Ascending aorta (tissue), 2 donors: ENCODE measurements at regions not wholly inside any gene's neighbourhood (a gene's known extent, or its start where the extent isn't known, plus 50 kb on each side); places are given as distances from the start of the nearest gene placed in this dataset.

Experiments used
- DNase-seq, 2 donors: peaks; one replicate each; pipeline ENCODE4 v3.0.0-alpha.2; 2019; ENCODE audit warnings: low spot score in 2 of 2
- H3K27ac ChIP-seq, 2 donors: fragments of 200-600 bp; sonication (generic); one replicate each; pipeline ENCODE4 v1.5.1; 2016 to 2017; ENCODE audit warnings: mild to moderate bottlenecking in 1 of 2
- H3K27me3 ChIP-seq: fragments of 200-600 bp; sonication (generic); one replicate; pipeline ENCODE4 v1.5.1; 2017
- H3K36me3 ChIP-seq, 2 donors: fragments of 200-600 bp; sonication (generic); one replicate each; pipeline ENCODE4 v1.5.1; 2016
- H3K4me1 ChIP-seq, 2 donors: fragments of 200-600 bp; sonication (generic); one replicate each; pipeline ENCODE4 v1.5.1; 2016 to 2017; ENCODE audit warnings: mild to moderate bottlenecking in 1 of 2
- H3K4me3 ChIP-seq, 2 donors: fragments of 200-600 bp; sonication (generic); one replicate each; pipeline ENCODE4 v1.5.1; 2016 to 2017; ENCODE audit warnings: mild to moderate bottlenecking in 1 of 2
- H3K9me3 ChIP-seq, 2 donors: fragments of 200-600 bp; sonication (generic); one replicate each; pipeline ENCODE4 v1.5.1; 2016
- CTCF ChIP-seq, 3 experiments: fragments of 200-600 bp in 2 of 3; fragments of 450-650 bp in 1 of 3; sonication (generic) in 2 of 3; IDR thresholded peaks; one replicate each; pipeline ENCODE4 v1.5.1; 2016 to 2019; ENCODE audit warnings: antibody characterized with exemption in 3 of 3, mild to moderate bottlenecking in 1 of 3, moderate library complexity in 1 of 3
- intact Hi-C: fragments of 100-400 bp; cut with DNase I; formaldehyde crosslinking; loops from one replicate; pipeline ENCODE4 v1.15.1; 2023

- H3K9me3 ChIP-seq: no peaks in the 10 kb centered on the region
- H3K27ac ChIP-seq: no peak overlapping the region
- no peaks in the 10 kb centered on the region for H3K36me3 ChIP-seq
- H3K4me1 ChIP-seq: no peaks in the 10 kb centered on the region
- DNase-seq: no peak
- intact Hi-C loops: no loop called here
- TF ChIP-seq CTCF (IDR thresholded peaks at IDR 0.05): no peak
- no peaks in the 10 kb centered on the region for H3K27me3 ChIP-seq
- no peak overlapping the region for H3K4me3 ChIP-seq
Observed at GRCh38 chr3:22935040-22935439, 268.1 kb upstream of the UBE2E2 start.

GRCh38 chr3:22937536-22937935 is 265.6 kb upstream of the UBE2E2 start:
- Histone ChIP-seq H3K27me3 (no peaks in the 10 kb centered on the region), H3K27ac (no peak overlapping the region), H3K9me3 (no peaks in the 10 kb centered on the region), H3K36me3 (no peaks in the 10 kb centered on the region), H3K4me1 (no peaks in the 10 kb centered on the region), H3K4me3 (no peak overlapping the region)
- no peak for TF ChIP-seq CTCF (IDR thresholded peaks at IDR 0.05)
- intact Hi-C loops: no loop called here
- no peak for DNase-seq

GRCh38 chr3:22938739-22939138 is 264.4 kb upstream of the UBE2E2 start:
- Histone ChIP-seq H3K9me3 (no peaks in the 10 kb centered on the region), H3K27ac (no peak overlapping the region), H3K4me3 (no peak overlapping the region), H3K27me3 (no peaks in the 10 kb centered on the region), H3K36me3 (no peaks in the 10 kb centered on the region), H3K4me1 (no peaks in the 10 kb centered on the region)
- DNase-seq: no peak
- TF ChIP-seq CTCF (IDR thresholded peaks at IDR 0.05): no peak
- intact Hi-C loops: no loop called here

DNA sequence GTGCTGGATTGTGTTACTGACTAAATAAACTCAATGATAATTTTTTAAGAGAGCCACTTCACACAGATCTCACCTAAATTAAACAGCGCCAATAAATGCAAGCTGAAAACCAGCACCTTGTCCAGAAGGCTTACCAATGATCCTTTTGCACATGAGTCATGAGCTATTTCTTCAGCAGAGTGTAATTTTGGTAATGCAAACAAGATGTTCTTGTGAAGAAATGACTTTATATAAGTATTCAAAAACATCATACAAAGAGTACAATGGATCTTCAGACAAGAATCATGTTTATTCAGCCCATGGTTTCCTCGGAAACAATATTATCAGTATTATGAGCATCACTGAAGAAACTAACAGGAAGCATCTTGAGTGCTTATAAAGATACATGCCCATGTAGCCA is 263.8 kb upstream of the UBE2E2 start:
- intact Hi-C loops: no loop called here
- H3K27me3 ChIP-seq: no peaks in the 10 kb centered on the region
- no peak for TF ChIP-seq CTCF (IDR thresholded peaks at IDR 0.05)
- H3K27ac ChIP-seq: no peak overlapping the region
- no peaks in the 10 kb centered on the region for H3K36me3 ChIP-seq
- no peak for DNase-seq
- no peaks in the 10 kb centered on the region for H3K4me1 ChIP-seq
- H3K9me3 ChIP-seq: no peaks in the 10 kb centered on the region
- no peak overlapping the region for H3K4me3 ChIP-seq

DNA sequence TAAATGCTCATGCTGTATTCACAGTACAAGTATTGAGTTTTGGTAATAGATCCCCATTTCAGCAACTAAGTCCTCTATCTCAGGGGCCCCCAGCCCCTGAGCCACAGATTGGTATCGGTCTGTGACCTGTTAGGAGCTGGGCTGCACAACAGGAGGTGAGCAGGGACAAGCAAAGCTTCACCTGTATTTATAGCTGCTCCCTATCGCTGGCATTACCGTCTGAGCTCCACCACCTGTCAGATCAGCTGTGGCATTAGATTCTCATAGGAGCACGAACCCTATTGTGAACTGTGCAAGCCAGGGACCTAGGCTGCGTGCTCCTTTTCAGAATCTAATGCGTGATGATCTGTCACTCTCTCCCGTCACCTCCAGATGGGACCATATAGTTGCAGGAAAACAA is 262.8 kb upstream of the UBE2E2 start:
- Histone ChIP-seq H3K9me3 (no peaks in the 10 kb centered on the region), H3K27ac (no peak overlapping the region), H3K4me3 (no peak overlapping the region), H3K36me3 (no peaks in the 10 kb centered on the region), H3K27me3 (no peaks in the 10 kb centered on the region), H3K4me1 (no peaks in the 10 kb centered on the region)
- DNase-seq: no peak
- TF ChIP-seq CTCF (IDR thresholded peaks at IDR 0.05): no peak
- intact Hi-C loops: no loop called here

DNA sequence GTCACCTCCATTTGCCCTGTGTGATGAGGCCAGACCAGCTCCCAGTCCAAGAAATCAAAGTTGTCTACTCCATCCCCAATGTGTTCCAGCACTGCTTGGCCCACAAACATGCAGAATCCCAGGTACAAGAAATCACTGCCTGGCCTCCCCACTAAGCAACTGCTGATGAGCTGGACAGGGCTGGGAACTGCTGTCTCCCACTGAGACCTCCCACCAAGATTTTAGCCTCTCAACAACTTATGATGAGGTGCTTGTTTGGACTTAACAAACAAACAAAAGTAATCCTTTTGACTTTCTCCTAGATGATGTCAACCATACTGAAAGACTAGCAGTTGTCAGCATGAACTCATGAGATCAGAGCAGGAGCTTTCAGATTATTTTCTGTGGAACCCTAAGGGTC is 260.1 kb upstream of the UBE2E2 start:
- intact Hi-C loops: no loop called here
- TF ChIP-seq CTCF (IDR thresholded peaks at IDR 0.05): no peak

More for the DNA sequence above, 260.1 kb upstream of the UBE2E2 start:
- H3K4me1 ChIP-seq: no peaks in the 10 kb centered on the region
- H3K9me3 ChIP-seq: no peaks in the 10 kb centered on the region
- H3K4me3 ChIP-seq: no peak overlapping the region
- no peak overlapping the region for H3K27ac ChIP-seq
- no peaks in the 10 kb centered on the region for H3K27me3 ChIP-seq
- DNase-seq: no peak
- no peaks in the 10 kb centered on the region for H3K36me3 ChIP-seq
